ENCODE measurements at regions not wholly inside any gene's neighbourhood (a gene's known extent, or its start where the extent isn't known, plus 50 kb on each side); places are given as distances from the start of the nearest gene placed in this dataset.

DNA sequence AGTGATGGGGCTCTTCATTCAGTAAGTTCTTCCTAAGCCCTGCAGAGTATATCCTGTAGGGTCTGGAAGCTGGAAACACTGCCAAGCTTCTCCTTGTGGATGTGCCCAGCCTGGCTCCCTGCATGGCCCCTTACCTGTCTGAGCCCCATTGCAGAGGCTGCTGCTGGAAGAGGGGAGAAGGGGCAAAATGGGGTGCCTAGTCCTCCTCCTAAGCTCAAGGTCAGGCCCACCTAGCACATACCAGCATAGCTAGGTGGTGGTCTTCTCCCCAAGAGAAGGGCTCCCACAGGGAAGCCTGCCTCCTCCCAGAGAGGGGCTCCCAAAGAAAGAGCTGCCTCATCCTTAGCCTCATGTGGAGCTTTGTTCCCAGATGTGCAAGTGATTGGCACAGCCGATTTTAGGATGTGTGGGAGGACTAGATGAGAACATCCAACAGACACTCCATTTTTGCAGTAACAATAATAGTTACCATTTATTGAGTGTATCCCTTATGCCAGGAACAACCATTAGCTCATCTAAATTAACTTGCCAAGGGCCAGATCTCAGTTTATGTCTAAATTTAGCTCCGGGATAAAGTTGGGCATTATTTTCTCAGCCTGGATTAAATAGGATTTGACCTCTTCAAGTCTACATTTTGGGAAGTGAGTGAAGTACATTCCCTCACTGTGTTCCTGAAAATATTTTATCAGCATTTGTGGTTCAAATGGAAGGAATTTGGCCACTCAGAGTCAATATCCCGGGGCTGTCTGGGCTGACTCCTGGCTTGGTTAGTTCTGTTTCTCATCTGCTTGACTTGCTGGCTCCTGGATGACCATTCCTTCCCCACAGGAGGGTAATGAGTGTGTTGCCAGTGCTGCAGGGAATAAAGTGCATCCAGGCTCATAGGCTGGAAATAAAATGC is 291.1 kb upstream of the ROPN1 start:
- TF ChIP-seq, protein P1, sequence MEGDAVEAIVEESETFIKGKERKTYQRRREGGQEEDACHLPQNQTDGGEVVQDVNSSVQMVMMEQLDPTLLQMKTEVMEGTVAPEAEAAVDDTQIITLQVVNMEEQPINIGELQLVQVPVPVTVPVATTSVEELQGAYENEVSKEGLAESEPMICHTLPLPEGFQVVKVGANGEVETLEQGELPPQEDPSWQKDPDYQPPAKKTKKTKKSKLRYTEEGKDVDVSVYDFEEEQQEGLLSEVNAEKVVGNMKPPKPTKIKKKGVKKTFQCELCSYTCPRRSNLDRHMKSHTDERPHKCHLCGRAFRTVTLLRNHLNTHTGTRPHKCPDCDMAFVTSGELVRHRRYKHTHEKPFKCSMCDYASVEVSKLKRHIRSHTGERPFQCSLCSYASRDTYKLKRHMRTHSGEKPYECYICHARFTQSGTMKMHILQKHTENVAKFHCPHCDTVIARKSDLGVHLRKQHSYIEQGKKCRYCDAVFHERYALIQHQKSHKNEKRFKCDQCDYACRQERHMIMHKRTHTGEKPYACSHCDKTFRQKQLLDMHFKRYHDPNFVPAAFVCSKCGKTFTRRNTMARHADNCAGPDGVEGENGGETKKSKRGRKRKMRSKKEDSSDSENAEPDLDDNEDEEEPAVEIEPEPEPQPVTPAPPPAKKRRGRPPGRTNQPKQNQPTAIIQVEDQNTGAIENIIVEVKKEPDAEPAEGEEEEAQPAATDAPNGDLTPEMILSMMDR (IDR thresholded peaks at IDR 0.05): no peak
- no peak for TF ChIP-seq POLR2A (IDR thresholded peaks at IDR 0.05)
- peak; percentile 2 for TF ChIP-seq EP300 (IDR thresholded peaks at IDR 0.05)
- TF ChIP-seq POLR2AphosphoS5 (IDR thresholded peaks at IDR 0.05): peak; percentile 28 to 61 (median 43)

Data from stomach (tissue), 4 donors.